IPS DF 4.7 (cell line): ENCODE measurements at regions not wholly inside any gene's neighbourhood (a gene's known extent, or its start where the extent isn't known, plus 50 kb on each side); places are given as distances from the start of the nearest gene placed in this dataset.
"Not testable (repeated sequence)": the region's sequence is repeated elsewhere in the genome, so short reads cannot be mapped to it uniquely, and the experiment has no call there.

Experiments
- DNase-seq: peaks from one replicate; pipeline ENCODE4 v3.0.0-alpha.2; 2013; ENCODE audit warnings: low spot score; ENCODE audit errors: extremely low read depth

DNA sequence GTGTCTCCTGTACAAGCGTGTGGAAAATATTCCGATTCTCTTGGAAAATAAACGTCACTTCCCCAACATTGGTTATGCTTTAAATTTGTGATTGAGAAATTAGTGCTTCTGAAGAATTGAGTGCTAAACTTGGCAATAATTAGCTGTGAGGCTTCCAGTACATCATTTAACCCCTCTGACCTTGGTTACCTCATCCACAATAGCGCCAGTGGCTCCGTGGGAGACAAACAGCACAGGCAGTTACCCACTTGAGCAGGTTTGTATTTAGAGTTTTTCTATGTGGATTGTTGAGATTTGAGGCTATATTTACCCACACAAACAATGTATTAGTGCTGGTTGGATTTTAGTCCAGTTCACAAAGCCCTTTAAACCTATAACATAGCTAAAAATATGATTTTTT lies 476.5 kb downstream of the NKX6-1 start:
- DNase-seq: no peak

DNA sequence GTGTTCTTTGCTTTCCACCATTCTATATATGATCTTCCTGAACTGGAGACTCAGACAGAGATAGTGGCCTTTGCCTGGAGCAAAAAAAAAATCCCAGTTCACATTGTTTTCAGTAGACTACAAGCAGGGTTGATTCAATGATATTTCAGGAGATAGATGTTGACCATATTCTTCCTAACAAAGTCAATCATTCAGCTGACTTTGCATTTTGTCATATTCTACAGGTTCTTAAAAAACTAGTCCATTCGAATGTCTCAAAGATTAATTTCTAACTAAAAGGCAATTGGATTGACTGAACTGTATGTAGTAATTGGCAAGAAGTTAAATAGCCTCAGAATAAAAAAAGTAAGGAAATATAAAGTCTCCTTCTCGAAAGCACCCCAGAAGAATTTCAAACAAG lies 479.5 kb downstream of the NKX6-1 start:
- DNase-seq: no peak

DNA sequence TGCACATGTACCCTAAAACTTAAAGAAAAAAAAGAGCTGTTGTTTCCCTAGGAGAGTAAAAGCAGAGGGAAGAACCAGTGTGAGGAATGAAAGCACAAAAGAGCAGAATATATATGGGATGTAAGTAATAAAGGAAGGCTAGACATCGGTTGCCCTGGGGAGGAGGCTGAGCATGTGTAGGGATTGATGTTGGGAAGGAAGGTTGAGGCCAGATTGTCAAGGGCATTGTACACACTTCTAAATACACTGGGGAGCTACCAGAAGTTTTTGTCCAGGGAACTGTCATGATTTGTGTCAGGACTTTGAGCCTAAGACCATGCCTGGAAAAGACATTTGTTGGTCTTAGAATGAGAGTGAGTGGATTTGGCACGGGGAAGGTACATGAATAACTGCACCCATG lies 467.1 kb downstream of the GPAT3 start:
- no peak for DNase-seq

DNA sequence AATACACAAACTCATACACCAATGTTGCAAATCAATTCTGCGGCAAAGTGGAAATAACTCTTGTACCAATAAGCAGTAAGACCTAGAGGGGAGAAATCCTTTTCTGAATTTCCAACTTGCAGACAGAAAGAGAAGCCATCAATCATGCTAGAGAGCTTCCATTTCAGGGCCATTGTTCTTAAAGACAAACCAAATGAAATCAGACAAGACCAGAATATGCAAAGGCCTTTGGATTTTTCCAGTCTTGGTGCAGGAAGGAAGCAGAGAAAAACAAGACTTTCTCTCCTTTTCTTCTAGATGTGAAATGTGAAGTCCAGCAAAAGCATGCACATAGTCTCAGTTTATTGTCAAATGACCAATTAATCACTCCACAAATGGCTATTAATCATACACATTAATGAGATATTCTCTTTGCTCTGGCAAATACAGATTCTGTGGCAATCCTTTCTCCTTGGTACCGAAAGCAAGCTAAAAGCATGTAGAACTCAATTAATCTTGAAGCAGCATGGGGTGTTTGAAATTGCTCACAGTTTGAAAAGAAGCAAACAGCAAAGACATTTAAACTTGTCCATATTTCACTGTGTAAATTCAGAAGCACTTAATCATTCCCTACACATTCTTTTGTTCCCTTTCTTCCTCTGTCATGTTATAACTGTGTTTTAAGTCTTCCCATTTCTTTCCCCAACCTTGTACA lies 466.1 kb downstream of the GPAT3 start:
- no peak for DNase-seq

DNA sequence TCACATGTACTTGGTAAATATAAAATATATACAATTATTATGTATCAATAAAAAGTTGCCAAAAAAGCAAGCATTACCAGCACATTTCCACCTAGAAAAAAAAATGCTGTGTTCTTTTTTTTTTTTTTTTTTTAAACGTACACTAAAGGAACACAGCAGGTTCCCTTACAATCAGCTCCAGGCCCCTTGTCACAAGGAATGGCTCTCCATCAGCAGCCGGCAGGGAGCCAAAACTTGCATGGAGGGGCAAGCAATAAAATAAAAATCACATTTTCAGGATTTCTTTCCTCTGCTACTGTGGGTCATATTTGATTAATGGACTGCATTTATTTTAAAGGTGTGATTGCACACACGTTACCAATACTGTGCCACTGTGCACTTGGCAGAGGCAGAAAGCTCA lies 460.3 kb downstream of the GPAT3 start:
- no peak for DNase-seq

DNA sequence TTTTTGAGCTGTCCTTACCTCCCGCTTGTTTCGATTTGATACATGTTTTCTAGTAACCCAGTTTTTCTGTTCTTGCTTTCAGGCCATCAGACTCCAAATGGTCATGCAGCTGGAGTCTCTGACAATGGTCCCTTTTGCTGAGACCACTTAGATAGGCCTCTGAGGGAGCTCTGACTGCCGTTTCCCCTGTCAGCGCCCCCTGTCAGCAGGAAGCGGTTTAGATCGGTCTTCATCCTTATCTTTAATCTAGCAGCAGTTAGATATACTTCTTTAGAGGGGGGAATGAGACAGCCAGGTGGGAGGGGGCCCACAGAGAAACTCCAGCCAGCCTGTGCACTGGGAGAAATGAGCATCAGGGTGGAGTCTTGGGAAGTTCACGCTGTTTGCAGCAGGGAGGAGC lies 457.9 kb downstream of the GPAT3 start:
- no peak for DNase-seq

DNA sequence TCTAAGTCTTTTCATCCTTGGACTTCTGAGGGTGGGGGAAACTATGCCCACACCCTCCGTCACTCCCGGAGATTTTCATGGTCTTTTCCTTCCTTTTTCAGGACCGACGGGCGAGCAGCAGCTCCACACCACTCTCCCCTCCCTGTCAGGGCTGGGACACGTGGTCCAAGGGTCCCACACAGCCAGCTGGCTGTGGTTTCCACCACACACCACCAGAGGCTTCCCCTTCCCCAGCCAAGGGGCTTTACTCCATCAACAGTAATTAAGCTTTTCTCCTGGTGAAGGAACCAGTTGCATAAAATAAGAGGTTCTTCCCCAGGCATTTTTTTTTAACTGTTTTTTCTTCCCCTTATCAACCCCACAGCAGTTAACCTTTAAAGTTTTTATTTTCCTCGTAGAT lies 453.9 kb downstream of the GPAT3 start:
- DNase-seq: no peak

DNA sequence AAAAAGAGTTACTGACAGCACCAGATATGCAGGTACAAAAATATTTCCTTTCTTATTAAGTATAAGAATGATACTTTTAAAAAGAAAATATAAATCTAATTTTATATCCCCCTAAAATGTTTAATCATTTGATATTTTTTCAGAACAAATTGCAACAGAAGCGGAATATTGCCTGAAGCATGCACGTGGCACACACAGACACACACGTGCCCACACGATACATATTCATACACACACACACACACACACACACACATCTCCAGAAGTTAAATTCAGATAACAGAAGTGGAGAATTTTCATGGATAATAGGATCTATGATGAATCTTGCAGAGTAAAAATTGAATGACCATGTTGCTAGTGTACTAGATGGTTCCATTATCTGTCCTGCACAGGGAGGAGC lies 445.2 kb downstream of the GPAT3 start:
- no peak for DNase-seq

DNA sequence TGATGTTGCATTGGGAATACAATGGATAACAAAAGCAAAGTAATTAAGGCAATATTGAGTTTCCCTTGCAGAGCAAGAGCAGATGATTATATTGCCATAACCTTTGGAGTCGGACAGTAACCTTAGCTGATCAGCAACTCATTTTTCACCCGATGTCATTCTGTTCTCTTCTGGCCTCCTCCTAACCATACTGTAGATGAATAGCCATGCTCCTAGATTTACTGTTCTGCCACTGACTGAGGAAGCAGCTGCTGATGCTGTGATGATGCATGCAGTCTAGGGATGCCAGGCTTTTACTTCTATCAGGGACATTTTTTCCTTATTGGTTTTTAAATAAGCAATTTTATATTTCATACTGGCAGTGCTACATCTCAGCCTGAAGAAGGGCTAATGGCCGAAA lies 443.9 kb downstream of the GPAT3 start:
- DNase-seq: no peak

DNA sequence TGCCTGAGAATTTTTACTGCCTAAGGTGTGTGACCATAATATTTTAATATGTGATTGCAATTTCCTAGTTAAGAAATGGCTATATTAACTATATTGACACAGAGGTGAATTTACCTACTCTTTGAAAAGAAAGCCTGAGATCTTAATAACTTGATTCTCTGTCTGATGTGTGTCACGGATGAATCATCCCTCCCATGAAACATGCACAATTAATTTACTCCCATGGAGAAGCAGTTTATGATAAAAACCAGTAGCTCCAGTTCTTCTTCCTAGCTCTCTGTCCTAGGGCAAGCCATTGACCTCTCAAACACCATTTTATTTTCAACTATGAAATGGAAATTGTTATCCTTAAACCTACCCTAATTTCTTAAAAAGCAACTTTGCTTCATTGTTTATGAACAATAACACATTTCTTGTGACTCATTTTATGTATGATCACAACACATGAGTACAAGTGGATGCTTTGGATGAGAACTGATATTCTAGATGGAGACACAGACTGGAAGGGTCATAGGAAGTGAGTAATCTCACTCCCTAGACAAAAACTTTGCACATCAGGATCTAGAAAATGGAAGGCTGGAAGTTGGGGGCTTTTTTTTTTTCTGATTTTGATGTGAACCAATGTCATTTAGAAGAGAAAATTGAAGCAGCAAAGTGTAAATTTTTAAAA lies 438.3 kb downstream of the GPAT3 start:
- no peak for DNase-seq

DNA sequence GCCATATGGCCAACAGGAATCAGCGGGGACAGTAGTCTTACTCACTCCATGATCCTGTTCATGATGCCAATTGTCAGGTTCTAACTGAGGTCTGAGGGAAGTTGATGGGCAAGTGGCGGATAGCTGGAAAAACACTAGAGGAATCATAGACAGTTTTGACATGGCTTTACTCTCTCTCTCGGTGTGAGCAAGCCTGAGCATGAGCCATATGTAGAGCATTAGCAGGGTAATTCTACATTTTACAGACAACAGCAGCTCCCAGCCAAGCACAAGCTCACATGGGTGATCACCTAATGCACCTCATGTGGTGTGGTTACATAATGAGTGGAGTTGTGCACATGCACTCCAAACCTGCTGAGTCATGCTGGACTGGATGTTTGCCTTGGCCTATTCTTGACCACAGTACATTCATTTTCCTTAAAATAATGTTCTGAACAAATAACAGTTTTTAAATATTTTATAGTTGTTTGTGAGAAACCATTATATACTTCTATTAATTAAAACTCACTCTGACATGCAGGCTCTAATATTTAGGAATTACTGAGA lies 429.2 kb downstream of the GPAT3 start:
- no peak for DNase-seq

DNA sequence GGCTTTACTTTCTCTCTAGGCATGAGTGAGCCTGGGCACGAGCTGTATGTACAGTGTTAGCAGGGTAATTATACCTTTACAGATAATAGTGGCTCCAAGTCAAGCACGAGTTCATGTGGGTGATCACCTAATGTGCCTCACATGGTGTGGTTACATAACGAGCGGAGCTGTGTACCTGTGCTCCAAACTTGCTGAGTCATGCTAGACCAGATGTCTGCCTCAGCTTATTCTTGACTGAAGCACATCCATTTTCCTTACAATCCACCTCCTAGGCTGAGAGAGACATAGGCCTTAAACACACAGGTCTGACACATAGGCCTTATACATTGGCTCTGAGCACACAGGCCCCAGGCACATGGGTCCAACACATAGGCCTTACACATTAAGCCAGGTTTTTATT lies 426.6 kb downstream of the GPAT3 start:
- DNase-seq: no peak

DNA sequence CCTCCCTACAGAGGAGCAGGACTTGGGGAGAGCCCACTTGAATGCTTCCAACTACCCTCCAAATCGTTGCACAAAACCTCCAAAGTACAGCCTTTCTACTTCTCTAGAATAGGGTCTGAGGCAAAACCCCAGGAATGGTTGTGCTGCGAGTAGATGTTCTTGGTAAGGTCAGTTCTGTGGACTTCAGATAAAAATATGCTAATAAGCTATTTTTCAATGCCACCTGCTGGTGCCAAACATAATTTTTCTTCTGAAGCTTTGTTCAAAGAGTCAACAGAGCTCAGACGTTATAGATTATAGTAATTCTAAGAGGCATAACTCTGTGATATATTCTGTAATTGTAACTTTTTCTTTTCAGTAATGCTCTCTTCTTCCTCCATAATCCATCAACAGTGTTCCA lies 425.7 kb downstream of the GPAT3 start:
- no peak for DNase-seq

DNA sequence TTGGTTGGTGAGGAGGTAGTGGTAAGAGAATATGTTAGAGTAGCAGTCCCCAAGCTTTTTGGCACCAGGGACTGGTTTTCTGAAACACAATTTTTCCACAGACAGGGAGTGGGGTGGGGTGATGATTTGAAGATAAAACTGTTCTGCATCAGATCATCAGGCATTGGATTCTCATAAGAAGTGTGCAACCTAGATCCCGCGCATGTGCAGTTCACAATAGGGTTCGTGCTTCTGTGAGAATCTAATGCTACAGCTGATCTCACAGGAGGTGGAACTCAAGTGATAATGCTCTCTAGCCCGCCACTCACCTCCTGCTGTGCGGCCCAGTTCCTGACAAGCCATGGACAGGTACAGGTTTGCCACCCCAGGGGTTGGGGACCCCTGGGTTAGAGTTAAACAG lies 423.3 kb downstream of the GPAT3 start:
- no peak for DNase-seq

DNA sequence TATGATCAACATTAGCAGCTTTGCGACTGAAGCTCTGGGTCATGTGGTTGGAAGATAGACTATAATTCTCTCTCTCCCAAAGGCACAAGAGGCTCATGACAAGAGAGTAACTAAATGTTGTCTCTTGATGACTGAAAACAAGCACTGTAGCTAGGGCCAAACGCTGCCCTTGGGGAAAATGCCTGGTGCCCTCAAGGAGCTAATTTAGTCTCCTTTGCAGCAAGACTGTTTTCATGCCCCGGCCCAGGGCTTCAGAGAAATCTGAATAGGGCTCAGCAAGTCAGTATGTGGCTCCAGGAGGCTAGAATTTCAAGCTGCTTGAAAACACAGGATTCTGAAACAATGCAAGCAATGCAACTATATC lies 411.9 kb downstream of the GPAT3 start:
- no peak for DNase-seq

DNA sequence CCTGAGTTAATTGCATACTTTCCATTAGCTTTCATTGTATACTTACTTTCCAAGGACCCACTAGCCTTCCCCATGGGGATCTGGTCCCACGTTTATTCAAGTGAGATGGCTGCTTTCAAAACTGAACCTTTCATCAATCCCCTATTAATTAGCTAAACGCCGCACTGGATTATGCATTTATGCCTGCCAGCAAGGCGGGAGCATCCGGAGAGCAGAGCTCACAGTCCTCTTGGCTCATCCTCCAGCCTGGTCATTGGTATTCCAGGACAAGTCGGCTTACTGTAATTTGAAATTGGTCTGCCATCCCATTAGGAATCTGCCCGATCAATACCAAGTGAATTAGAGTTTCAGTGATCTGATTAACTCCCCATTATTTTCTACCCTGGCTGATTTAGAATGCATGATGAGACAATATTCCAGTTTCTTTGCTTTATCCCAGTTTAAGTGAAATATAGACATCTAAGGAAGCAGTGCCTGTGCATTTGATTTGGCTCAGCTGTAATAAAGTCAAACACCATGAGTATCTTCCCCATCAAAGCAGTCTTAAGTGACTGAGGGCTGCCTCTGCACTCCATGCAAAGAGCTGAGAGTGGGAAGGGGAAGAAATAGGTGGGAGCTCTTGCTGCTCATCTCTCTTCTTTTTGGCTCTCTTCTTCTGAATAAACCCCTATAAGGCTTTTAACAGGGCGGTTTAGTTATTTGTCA lies 411.4 kb downstream of the GPAT3 start:
- no peak for DNase-seq

DNA sequence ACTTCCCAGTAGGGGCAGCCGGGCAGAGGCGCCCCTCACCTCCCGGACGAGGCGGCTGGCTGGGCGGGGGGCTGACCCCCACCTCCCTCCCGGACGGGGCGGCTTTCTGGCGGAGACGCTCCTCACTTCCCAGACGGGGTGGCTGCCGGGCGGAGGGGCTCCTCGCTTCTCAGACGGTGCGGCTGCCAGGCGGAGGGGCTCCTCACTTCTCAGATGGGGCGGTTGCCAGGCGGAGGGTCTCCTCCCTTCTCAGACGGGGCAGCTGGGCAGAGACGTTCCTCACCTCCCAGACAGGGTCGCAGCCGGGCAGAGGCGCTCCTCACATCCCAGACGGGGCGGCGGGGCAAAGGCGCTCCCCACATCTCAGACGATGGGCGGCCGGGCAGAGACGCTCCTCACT lies 407.8 kb downstream of the GPAT3 start:
- not testable (repeated sequence) for DNase-seq

DNA sequence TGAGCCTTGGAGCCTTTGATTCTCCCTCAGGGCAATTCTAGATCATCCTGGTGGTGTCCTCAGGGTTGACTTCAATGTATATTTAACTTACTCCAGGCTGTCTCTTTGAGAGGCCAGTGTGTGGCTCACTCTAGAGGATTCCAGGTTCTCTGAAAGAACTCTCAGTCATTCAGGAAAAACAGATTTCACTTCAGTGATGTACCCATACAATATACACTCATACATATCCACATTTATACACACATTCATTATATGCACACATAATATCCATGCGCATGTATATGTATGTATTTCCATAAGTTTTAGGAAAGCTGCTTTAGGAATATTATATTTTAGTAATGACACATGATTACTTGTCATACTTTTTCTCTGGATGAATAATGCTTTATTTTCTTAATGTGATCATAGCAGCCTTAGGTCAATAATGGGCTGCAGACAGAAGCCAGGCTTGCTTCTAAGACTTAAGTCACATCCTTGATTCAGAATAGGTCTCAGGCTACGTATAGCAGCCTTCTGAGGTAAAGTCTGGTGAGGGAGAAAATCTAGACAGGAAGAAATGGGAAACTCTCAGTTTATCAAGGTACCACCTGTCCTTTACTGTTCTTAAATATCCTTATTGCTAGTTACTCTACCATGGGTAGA lies 397.0 kb downstream of the GPAT3 start:
- no peak for DNase-seq

DNA sequence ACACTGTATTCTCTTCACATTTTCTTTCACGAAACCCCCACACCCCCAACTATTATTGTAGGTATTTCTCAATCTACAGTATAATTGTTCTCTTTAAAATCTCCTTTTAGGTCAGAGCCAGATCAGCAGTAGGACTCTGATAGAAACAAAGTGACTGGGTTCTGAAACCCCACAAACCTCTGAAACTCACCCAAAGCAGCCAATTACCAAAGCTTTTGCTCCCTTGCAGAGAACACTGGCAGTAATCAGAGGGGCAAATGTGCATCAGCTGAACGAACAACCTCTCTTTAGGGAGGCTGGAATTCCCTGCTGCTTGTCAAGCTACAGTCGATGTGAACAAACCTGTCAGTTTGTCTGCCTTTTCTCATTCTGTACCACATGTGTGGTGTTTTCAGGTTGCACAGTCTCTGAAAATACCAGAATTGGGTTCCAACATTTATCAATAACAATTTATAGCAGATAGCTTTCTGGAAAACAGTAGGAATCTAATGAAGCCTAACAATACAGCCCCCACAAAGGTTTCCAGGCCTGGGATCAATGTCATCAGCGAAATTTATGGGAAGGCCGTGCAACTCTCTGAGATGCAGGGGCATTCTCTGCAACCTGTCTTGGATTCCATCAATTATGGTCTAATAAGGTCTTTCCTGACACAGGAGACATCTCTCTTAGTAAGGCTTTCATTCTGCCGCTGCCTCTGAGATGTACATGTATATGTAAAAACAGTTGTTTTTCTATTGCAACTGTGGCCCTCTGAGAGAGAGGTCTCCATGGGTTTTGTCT lies 395.9 kb downstream of the GPAT3 start:
- no peak for DNase-seq

DNA sequence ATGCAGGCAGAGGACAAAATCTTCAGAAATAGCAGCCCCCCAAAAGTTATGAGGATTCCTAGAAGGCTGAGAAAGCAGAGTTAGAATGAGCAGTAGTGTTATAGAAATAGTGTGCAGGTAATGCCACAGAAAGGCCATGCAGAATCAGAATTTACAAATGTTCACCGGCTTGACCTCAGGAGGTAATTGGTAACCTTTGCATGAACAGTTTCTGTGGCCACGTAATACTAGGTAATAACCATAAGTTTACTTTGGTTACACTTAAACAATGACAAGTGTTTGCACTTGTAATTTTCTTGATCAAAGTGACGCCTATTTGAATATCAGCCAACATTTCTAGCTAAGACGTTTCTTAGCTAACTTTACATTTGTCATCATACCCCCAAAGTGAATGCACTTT lies 393.6 kb downstream of the GPAT3 start:
- no peak for DNase-seq

DNA sequence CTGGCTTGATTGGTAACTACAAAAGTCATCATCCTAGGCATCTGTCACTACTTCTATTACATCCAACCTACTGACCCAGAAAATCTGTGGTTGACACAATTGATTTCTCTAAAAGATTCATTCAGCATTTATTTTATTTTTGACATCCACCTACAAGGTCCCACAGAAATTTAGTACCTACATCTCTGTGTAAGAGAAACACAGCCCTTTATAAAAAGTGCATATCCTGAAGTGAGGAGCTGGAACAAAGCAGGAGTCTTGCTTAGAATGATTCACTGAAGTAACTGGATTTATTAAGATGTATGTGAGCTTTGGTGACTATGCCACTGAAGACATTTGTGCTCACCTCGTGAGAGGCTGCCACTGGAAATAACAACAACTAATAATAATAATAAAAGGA lies 391.0 kb downstream of the GPAT3 start:
- no peak for DNase-seq
